Umbilical cord (tissue), 1 donor: ENCODE measurements at regions not wholly inside any gene's neighbourhood (a gene's known extent, or its start where the extent isn't known, plus 50 kb on each side); places are given as distances from the start of the nearest gene placed in this dataset.

Source experiments
- DNase-seq: peaks from one replicate; pipeline ENCODE4 v3.0.0-alpha.2; 2015; ENCODE audit warnings: low spot score

DNA sequence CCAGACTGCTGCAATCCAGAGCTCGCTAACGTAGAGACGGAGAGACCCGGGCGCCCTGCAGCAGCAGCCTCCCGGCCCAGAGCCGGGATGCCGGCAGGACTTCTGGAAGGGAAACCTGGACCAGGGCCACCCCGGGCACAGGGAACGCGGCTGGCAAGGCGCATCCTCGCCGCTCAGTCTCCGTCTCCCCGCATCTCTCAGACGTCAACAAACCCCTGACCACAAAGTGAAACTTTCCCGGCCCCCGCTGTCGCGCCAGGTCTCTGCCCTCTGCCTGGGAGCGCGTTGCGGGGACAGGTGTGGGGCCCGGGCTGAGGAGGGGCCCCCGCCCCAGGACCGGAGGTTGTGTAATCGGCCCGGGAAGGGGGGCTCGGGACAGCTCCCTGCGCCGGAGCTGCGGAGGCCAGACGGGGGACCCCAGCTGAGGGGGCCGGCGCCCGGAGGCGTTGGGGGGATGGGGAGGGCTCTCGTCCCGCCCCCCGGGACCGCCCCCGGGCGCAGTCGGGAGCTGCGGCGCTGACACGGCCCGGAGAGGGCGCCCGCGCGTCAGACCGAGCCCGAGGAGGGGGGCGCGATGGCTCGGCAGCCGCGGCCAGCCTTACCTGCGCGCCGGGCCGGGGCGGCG, 116.6 kb upstream of the HIVEP3 start:
- peak; percentile 69 for DNase-seq

- DNase-seq: no peak
Observed at GRCh38 chr1:42034426-42034825, 115.7 kb upstream of the HIVEP3 start.

DNA sequence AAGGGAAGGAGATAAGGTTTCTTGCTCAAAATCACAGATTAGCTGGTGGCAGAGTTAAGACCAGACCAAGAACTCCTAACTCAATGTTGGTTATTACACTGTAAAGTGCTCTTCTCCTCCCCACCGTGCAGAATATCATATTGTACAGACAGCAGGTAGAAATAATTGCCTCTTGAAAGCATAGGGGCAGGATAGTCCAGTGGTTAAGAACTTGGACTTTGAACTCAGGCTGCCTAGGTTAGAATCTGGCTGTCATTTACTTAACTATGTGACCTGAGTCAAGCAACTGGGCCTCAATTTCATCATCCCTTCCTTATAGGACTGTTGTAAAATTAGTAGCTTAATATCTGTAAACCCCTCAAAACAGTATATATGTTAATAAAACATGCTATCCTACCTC, 114.9 kb upstream of the HIVEP3 start:
- no peak for DNase-seq

- no peak for DNase-seq
Observed at GRCh38 chr1:42017730-42018129, 99.0 kb upstream of the HIVEP3 start.

DNA sequence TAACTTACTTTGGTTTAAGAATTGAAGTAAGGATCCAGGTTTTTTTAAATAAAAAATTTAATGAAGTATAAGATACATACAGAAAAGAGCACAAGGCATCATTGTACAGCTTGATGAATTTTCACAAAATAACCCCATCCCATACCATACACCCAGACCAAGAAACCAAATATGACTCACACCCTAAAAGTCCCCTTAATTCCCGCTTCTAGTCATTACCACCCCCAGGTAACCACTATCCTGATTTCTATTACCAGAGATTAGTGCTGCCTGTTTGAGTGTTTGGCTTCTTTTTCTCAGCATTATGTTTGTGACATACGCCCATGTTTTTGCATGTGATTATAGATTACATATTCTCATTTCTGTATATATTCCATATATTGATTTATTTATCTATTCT, 98.5 kb upstream of the HIVEP3 start:
- no peak for DNase-seq

DNA sequence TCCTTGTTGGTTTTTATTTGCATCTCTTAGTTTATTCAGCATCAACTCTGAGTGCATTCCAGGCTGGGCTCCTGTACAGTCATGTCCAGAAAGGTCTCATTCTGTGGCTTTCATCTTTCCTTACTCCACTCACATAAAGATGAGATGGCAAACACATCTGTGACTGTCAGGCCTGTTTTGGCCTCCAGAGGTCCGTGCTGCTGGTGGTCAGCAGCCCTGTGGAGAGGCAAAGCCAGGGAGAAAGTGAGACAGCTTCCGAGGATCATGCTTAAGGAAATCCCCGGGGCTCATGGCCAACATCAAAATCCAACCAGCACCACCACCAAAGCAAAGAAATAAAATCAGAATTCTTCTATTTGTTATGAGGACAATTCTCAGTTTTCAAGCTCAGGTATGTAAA, 96.1 kb upstream of the HIVEP3 start:
- DNase-seq: no peak

- no peak for DNase-seq
Observed at GRCh38 chr1:42013881-42014470, 95.3 kb upstream of the HIVEP3 start.

GRCh38 chr1:42012852-42013251, 94.1 kb upstream of the HIVEP3 start:
- DNase-seq: no peak

- no peak for DNase-seq
Observed at GRCh38 chr1:42010381-42010780, 91.7 kb upstream of the HIVEP3 start.

GRCh38 chr1:42008264-42008663, 89.5 kb upstream of the HIVEP3 start:
- no peak for DNase-seq

DNA sequence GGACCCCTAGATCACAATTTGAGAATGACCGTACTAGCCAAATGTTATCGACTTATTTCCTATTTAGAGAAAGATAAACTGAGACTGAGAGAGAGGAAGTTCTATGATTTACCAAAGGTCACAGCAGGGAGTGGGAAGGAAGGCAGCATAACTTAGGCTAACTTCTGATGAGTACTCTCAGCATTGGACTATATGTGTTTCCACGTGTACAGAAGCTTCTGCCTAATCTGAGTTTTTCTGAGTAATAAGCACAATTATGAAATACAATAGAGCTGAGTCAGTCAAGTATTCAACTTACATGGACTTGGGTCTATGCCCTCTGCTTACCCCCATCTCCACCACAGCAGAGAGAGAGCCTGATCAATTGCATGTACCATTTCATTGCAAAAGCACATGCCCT, 88.1 kb upstream of the HIVEP3 start:
- DNase-seq: no peak

- no peak for DNase-seq
Observed at GRCh38 chr1:42006093-42006492, 87.4 kb upstream of the HIVEP3 start.

DNA sequence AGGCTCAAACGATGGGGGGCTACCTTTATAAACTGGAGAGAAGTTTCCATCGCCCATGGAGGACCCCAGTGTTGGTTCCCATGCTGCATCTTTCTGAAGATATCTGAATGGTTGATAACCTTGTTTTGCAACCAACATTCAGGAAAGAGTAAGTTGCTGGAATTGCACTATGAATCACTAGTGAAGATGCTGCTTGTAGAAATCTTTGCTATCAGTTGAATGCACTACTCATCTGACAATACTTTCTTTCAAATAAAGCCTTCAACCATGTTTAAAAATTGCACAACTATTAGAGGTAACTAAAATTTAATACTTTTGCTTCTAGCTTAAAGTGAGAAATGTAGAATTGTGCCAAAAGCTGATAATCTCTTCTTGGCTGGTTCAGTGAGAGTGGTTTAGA, 86.8 kb upstream of the HIVEP3 start:
- DNase-seq: no peak

DNA sequence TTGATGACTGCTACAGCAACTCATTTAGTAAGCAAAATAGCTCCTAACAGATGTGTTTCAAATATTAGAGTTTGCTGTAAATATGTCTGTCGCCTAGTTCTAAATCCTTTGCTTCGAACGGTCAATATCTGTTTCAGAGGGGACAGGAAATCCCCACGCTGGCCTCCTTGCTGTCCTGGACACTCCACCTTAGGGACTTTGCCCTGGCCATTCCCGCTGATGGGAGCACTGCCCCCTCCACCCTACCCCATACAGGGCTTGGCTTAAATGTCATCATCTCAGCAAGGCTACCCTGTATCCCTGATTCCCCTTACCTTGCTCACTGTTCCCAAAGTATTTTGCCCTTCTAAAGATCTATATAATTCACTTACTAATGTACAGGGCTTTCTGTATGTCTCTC, 86.1 kb upstream of the HIVEP3 start:
- DNase-seq: no peak

DNA sequence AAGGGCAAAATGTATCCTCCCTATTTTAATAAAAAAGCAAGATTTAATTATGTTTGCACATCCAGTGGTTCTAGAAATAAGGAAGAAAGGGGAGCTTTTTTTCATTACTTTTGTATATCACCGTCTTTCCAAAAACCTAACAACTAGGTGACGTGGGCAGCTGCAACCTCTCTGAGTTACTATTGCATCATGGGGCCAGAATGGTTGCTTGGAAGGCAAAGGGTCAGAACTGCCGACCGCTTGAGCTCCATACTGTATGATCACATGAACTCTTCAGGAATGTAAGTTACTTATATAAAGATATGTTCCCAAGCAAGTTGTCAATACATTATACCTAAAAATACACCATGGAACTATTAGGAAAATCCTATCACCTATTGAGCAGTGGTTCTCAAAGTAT, 85.6 kb upstream of the HIVEP3 start:
- DNase-seq: no peak

DNA sequence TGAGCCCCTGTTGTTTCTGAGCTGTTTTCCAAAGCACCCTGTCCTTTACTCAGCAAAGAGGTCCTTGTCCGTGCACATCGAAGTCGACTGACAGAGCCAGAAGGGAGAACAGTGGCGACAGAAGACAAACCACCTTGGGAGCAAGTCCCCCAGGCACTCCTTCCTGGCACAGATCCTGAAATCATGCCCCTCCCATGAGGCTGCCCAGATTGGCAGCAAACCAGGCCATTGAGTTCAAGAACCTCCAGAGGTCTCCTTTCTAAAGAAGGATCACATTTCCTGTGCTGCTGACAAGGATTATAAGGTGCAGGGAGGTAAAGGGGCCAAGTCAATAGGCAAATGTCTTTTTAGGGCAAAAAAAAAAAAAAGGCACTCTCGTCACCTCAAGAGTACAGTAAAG, 84.7 kb upstream of the HIVEP3 start:
- DNase-seq: no peak

DNA sequence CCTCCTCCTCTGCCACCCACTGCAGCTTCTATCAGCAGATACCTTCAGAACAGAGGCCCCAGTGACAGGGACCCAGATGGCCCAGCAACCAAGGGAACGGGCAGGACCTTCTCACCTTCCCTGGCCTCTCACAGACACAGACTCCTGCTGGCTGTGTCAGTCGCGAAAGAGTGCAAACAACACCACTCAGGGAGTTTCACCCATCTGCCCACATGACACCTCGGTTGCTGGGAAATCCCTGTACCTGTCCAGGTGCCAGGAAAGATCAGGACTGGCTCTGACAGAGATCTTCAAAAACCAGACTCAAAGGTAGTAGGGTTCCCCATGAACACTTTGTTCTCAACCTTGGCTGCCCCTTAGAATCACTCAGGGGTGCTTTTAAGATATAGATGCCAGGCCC, 83.5 kb upstream of the HIVEP3 start:
- DNase-seq: no peak

- DNase-seq: no peak
Observed at GRCh38 chr1:42000766-42001165, 82.0 kb upstream of the HIVEP3 start.

GRCh38 chr1:41999884-42000283, 81.2 kb upstream of the HIVEP3 start:
- no peak for DNase-seq

DNA sequence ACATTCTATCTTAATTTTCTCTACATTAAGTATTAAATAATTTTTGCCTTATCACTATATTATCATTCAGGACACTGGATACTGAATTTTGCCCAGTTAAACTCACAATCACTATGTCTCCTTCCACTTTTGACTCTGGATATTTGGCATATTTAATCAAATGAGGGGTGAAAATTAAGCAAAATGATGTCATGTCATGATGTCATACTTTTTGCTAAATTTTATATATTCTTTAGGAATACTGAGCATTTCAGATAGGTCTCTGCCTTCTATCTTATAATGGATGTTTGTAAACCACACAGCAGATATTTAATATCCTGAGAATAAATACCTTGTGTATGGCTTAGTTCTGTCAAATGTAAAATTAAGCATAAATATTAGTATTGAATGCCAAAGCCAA, 79.5 kb upstream of the HIVEP3 start:
- no peak for DNase-seq

- DNase-seq: no peak
Observed at GRCh38 chr1:41997153-41997552, 78.4 kb upstream of the HIVEP3 start.

DNA sequence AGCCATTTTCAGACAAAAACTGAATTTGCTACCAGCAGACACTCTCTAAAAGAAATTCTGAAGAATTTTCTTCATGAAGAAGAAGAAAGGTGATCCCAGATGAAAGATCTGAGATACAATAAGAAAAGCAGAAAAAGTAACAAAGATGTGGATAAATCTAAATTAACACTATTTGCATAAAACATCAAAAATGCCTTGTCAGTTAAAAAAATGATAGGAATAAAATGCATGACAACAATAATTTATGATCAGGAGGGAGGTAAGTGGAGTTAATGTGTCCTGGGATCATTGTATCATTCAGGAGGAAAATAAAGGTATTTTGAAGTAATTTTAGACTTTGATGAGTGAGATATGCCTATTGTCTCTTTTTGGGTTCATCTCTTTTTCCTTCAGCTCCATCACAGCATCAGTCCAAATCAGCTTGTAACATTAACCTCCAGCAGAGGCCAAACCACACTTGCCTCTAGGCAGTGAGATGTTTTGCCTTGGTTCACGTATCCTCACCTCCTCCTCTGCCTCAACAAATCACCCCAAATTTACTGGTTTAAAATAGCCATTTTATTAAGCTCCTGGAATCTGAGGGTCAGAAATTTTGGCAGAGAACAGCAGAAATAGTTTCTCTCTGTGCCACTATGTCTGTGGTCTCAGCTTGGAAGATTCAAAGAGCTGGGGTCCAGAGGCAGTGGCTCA, 76.9 kb upstream of the HIVEP3 start:
- DNase-seq: no peak

DNA sequence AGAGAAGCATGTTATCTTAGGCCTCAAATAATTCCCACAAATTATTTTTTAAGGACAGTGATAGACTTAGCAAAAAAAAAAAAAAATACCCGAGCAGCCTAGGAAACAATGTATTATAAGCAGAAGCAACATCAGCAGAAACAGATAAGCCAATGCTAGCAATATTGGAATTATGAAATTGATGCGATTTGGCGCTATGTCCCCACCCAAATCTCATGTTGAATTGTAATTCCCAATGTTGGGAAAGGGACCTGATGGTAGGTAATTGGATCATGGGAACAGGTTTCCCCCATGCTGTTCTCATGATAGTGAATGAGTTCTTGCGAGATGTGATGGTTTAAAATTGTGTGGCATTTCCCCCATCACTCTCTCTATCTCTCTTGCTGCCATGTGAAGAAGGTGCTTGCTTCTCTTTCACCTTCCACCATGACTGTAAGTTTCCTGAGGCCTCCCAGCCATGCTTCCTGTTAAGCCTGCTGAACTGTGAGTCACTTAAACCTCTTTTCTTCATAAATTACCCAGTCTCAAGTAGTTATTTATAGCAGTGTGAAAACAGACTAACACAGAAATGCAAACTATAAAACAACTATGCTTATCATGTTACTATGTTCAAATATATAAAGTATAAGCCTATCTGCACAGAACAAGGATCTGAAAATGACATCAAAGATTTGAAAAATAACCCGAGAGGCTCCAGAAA, 75.6 kb upstream of the HIVEP3 start:
- DNase-seq: no peak
